GM12865 (cell line): ENCODE measurements at regions not wholly inside any gene's neighbourhood (a gene's known extent, or its start where the extent isn't known, plus 50 kb on each side); places are given as distances from the start of the nearest gene placed in this dataset.

Experiments
- DNase-seq: peaks from one replicate; pipeline ENCODE4 v3.0.0; 2010; ENCODE audit warnings: low read depth
- H3K4me3 ChIP-seq: 2 replicates; pipeline ENCODE4 v1.5.1; 2011; ENCODE audit warnings: mild to moderate bottlenecking, low read depth, low read length, control low read depth
- CTCF ChIP-seq: IDR thresholded peaks from 2 replicates; pipeline ENCODE4 v1.5.1; 2011; ENCODE audit warnings: low read length, control low read depth, low read depth, inconsistent platforms; ENCODE audit not compliant: insufficient read depth; ENCODE audit errors: missing control alignments

- no peak for TF ChIP-seq CTCF
- H3K4me3 ChIP-seq: no peak overlapping the region
- no peak for DNase-seq
Observed at GRCh38 chr6:85749236-85749635, 106.5 kb upstream of the SYNCRIP start.

GRCh38 chr6:85747666-85748065 lies 105.0 kb upstream of the SYNCRIP start:
- DNase-seq: no peak
- no peak for TF ChIP-seq CTCF
- no peak overlapping the region for H3K4me3 ChIP-seq

GRCh38 chr6:85747093-85747492 lies 104.4 kb upstream of the SYNCRIP start:
- H3K4me3 ChIP-seq: no peak overlapping the region
- no peak for TF ChIP-seq CTCF
- no peak for DNase-seq

- DNase-seq: no peak
- TF ChIP-seq CTCF: no peak
- H3K4me3 ChIP-seq: no peak overlapping the region
Observed at GRCh38 chr6:85744433-85744970, 101.8 kb upstream of the SYNCRIP start.

GRCh38 chr6:85726206-85726605 lies 83.5 kb upstream of the SYNCRIP start:
- H3K4me3 ChIP-seq: no peak overlapping the region
- TF ChIP-seq CTCF: no peak
- no peak for DNase-seq

GRCh38 chr6:85715797-85716196 lies 73.1 kb upstream of the SYNCRIP start:
- H3K4me3 ChIP-seq: no peak overlapping the region
- DNase-seq: no peak
- TF ChIP-seq CTCF: no peak

- no peak overlapping the region for H3K4me3 ChIP-seq
- TF ChIP-seq CTCF: no peak
- no peak for DNase-seq
Observed at GRCh38 chr6:85714893-85715530, 72.3 kb upstream of the SYNCRIP start.
